Midbrain (tissue), 1 donor: ENCODE measurements at regions not wholly inside any gene's neighbourhood (a gene's known extent, or its start where the extent isn't known, plus 50 kb on each side); places are given as distances from the start of the nearest gene placed in this dataset.
"Not testable (repeated sequence)": the region's sequence is repeated elsewhere in the genome, so short reads cannot be mapped to it uniquely, and the experiment has no call there.

Experiments
- DNase-seq: peaks from one replicate; lab custom pipeline; 2025; lab: John Stamatoyannopoulos, UW

- DNase-seq: no peak
These were observed 219.2 kb downstream of the FGFR2 start for GRCh38 chr10:121379013-121379412.

- no peak for DNase-seq
These were observed 218.0 kb downstream of the FGFR2 start for GRCh38 chr10:121380211-121380610.

- DNase-seq: not testable (repeated sequence)
These were observed 216.2 kb downstream of the FGFR2 start for GRCh38 chr10:121382029-121382520.

- DNase-seq: no peak
These were observed 213.1 kb downstream of the FGFR2 start for GRCh38 chr10:121385136-121385535.

GRCh38 chr10:121392657-121393056, 205.6 kb downstream of the FGFR2 start:
- no peak for DNase-seq

- DNase-seq: no peak
These were observed 204.7 kb downstream of the FGFR2 start for GRCh38 chr10:121393522-121393921.

- not testable (repeated sequence) for DNase-seq
These were observed 197.7 kb downstream of the FGFR2 start for GRCh38 chr10:121400507-121400906.

- DNase-seq: no peak
These were observed 194.7 kb downstream of the FGFR2 start for GRCh38 chr10:121403527-121403926.

GRCh38 chr10:121404611-121405010, 193.6 kb downstream of the FGFR2 start:
- no peak for DNase-seq

- no peak for DNase-seq
These were observed 193.1 kb downstream of the FGFR2 start for GRCh38 chr10:121405096-121405495.

- no peak for DNase-seq
These were observed 192.7 kb downstream of the FGFR2 start for GRCh38 chr10:121405549-121405948.

- DNase-seq: no peak
These were observed 192.3 kb downstream of the FGFR2 start for GRCh38 chr10:121405953-121406352.

GRCh38 chr10:121406823-121407545, 191.3 kb downstream of the FGFR2 start:
- peak; percentile 46 for DNase-seq

- no peak for DNase-seq
These were observed 188.7 kb downstream of the FGFR2 start for GRCh38 chr10:121409466-121410104.

GRCh38 chr10:121411004-121411403, 187.2 kb downstream of the FGFR2 start:
- DNase-seq: no peak

GRCh38 chr10:121413951-121414350, 184.3 kb downstream of the FGFR2 start:
- no peak for DNase-seq

- no peak for DNase-seq
These were observed 183.7 kb downstream of the FGFR2 start for GRCh38 chr10:121414366-121415062.

GRCh38 chr10:121415063-121415399, 183.2 kb downstream of the FGFR2 start:
- no peak for DNase-seq

GRCh38 chr10:121416071-121416470, 182.2 kb downstream of the FGFR2 start:
- no peak for DNase-seq

GRCh38 chr10:121417298-121417697, 180.9 kb downstream of the FGFR2 start:
- no peak for DNase-seq

GRCh38 chr10:121418126-121418777, 180.0 kb downstream of the FGFR2 start:
- DNase-seq: no peak

GRCh38 chr10:121420006-121420405, 178.2 kb downstream of the FGFR2 start:
- DNase-seq: no peak
